ENCODE measurements at regions not wholly inside any gene's neighbourhood (a gene's known extent, or its start where the extent isn't known, plus 50 kb on each side); places are given as distances from the start of the nearest gene placed in this dataset.

DNA sequence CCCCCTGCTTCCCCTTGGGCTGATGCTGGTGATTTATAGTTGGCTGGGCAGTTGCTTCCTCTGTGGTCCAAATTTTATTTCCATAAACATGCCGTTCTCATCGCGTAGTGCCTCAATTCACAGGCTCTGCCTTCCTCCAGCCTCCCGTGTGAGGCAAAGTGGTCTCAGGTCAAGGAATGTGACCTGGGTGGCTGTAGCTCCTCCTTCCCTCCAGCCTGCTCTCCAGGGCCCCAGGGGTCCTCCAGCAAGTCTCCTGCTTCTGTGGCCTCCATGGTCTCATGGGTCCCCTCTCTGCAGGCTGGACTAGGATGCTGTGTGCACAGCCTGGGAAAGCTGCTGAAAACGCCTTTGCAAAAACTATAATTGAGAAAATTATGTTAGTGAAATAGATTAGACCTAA lies 694.1 kb downstream of the BRD1 start:
- peaks cover 0 to 64% (median 0%) of the 10 kb centered on the region in 4 donors for H3K27me3 ChIP-seq
- no peaks in the 10 kb centered on the region for H3K36me3 ChIP-seq
- no peak for TF ChIP-seq CTCF (IDR thresholded peaks at IDR 0.05)
- TF ChIP-seq POLR2A (IDR thresholded peaks at IDR 0.05), result no peak
- 35 to 40% methylated on average over 3 to 5 of the region's 5 CpGs for WGBS, 2 donors
- no peaks in the 10 kb centered on the region for H3K4me1 ChIP-seq
- no peak overlapping the region for H3K4me3 ChIP-seq
- no peak overlapping the region for H3K27ac ChIP-seq
- DNase-seq, result no peak
- no peaks in the 10 kb centered on the region for H3K9me3 ChIP-seq
- intact Hi-C loops (cut with DNase I), result no loop called here

DNA sequence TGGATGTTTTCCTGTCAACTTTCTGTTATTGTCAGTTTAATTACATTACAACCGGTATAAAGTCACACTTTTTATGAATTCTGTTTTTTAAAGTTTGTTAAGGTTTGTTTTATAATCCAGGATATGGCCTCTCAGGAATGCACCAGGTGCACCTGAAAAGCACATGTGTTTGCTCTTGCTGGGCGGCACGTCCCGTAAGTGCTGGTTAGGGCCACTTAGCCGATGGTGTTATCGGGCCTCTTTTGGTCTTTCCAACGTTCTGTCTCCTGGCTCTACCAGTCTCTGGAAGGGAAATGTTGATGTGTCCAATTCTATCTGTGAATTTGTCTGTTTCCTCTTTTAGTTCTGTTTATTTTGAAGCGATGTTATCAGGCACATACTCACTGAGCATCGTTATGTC lies 695.7 kb downstream of the BRD1 start:
- Histone ChIP-seq H3K4me3 (no peak overlapping the region), H3K36me3 (no peaks in the 10 kb centered on the region), H3K9me3 (no peaks in the 10 kb centered on the region), H3K27me3 (peaks cover 0 to 58% (median 0%) of the 10 kb centered on the region in 4 donors), H3K4me1 (no peaks in the 10 kb centered on the region), H3K27ac (no peak overlapping the region)
- no peak for TF ChIP-seq CTCF (IDR thresholded peaks at IDR 0.05)
- TF ChIP-seq POLR2A (IDR thresholded peaks at IDR 0.05), result no peak
- no peak for DNase-seq
- intact Hi-C loops (cut with DNase I), result no loop called here
- 31 to 39% methylated on average over 9 of the region's 9 CpGs for WGBS, 2 donors

GRCh38 chr22:49129736-49130135 lies 697.9 kb downstream of the BRD1 start:
- H3K27ac ChIP-seq, result no peak overlapping the region
- H3K9me3 ChIP-seq, result no peaks in the 10 kb centered on the region
- no peaks in the 10 kb centered on the region for H3K4me1 ChIP-seq
- 90 to 94% methylated on average over 9 of the region's 9 CpGs for WGBS, 2 donors
- H3K4me3 ChIP-seq, result no peak overlapping the region
- no peak for DNase-seq
- no peaks in the 10 kb centered on the region for H3K36me3 ChIP-seq
- H3K27me3 ChIP-seq, result peaks cover 0 to 47% (median 0%) of the 10 kb centered on the region in 4 donors
- intact Hi-C loops (cut with DNase I), result no loop called here
- TF ChIP-seq POLR2A (IDR thresholded peaks at IDR 0.05) (no peak), CTCF (IDR thresholded peaks at IDR 0.05) (no peak)

- Histone ChIP-seq H3K27ac (no peak overlapping the region), H3K36me3 (no peaks in the 10 kb centered on the region), H3K4me3 (no peak overlapping the region), H3K4me1 (no peaks in the 10 kb centered on the region), H3K9me3 (no peaks in the 10 kb centered on the region), H3K27me3 (peaks cover 0 to 42% (median 0%) of the 10 kb centered on the region in 4 donors)
- WGBS, 2 donors, result 88 to 94% methylated on average over 9 of the region's 9 CpGs
- intact Hi-C loops (cut with DNase I), result no loop called here
- no peak for DNase-seq
- TF ChIP-seq POLR2A (IDR thresholded peaks at IDR 0.05), result no peak
- TF ChIP-seq CTCF (IDR thresholded peaks at IDR 0.05), result no peak
These were observed 698.8 kb downstream of the BRD1 start for GRCh38 chr22:49128874-49129273.

GRCh38 chr22:49124608-49125007 lies 703.1 kb downstream of the BRD1 start:
- H3K4me3 ChIP-seq, result no peak overlapping the region
- peaks cover 0 to 4% (median 0%) of the 10 kb centered on the region in 3 donors for H3K4me1 ChIP-seq
- intact Hi-C loops (cut with DNase I), result no loop called here
- no peak overlapping the region for H3K27ac ChIP-seq
- no peaks in the 10 kb centered on the region for H3K36me3 ChIP-seq
- no peak for TF ChIP-seq CTCF (IDR thresholded peaks at IDR 0.05)
- TF ChIP-seq POLR2A (IDR thresholded peaks at IDR 0.05), result no peak
- DNase-seq, result no peak
- H3K27me3 ChIP-seq, result peaks cover 0 to 17% (median 0%) of the 10 kb centered on the region in 4 donors
- 39 to 65% methylated on average over 5 of the region's 5 CpGs for WGBS, 2 donors
- H3K9me3 ChIP-seq, result no peaks in the 10 kb centered on the region

Measured in esophagus squamous epithelium (tissue), 5 donors.